HEK293 (cell line): ENCODE measurements at regions not wholly inside any gene's neighbourhood (a gene's known extent, or its start where the extent isn't known, plus 50 kb on each side); places are given as distances from the start of the nearest gene placed in this dataset.

ENCODE experiments used
- CTCF ChIA-PET: fragments of 350-600 bp; formaldehyde crosslinking; extraction: SDS; loops from one replicate; lab custom pipeline; 2021; ENCODE audit warnings: antibody characterized with exemption; lab: Yijun Ruan, JAX
- POLR2A ChIA-PET: fragments of 300-600 bp; formaldehyde crosslinking; extraction: SDS; loops from one replicate; lab custom pipeline; 2020; ENCODE audit warnings: antibody characterized with exemption, inconsistent platforms; lab: Yijun Ruan, JAX
- H3K27ac ChIP-seq: fragments of 200-500 bp; sonication (Bioruptor generic); 2 replicates; pipeline ENCODE4 v1.5.1; 2014; ENCODE audit warnings: low read depth, low read length, control low read depth, inconsistent platforms; ENCODE audit errors: extremely low read depth
- H3K36me3 ChIP-seq, 2 experiments: fragments of 200-500 bp in 1 of 2; sonication (Bioruptor generic) in 1 of 2; 1 replicate in 1 of 2; 2 replicates in 1 of 2; pipeline ENCODE4 v1.5.1; 2014 to 2017; ENCODE audit warnings: inconsistent platforms in 2 of 2, low read length in 2 of 2; ENCODE audit not compliant: control insufficient read depth in 2 of 2, insufficient read depth in 1 of 2
- H3K4me1 ChIP-seq: fragments of 200-500 bp; sonication (Bioruptor generic); 2 replicates; pipeline ENCODE4 v1.5.1; 2014; ENCODE audit warnings: mild to moderate bottlenecking, low read length, inconsistent platforms; ENCODE audit not compliant: control insufficient read depth, insufficient read depth
- H3K4me3 ChIP-seq: 2 replicates; pipeline ENCODE4 v1.5.1; 2011; ENCODE audit warnings: low read depth, mild to moderate bottlenecking, control low read depth, low read length, moderate library complexity
- H3K9me3 ChIP-seq: fragments of 200-500 bp; sonication (Bioruptor generic); 2 replicates; pipeline ENCODE4 v1.5.1; 2014; ENCODE audit warnings: low read depth, low read length, inconsistent platforms; ENCODE audit not compliant: control insufficient read depth, insufficient read depth
- GLI2 ChIP-seq: fragments of 450-650 bp; formaldehyde crosslinking; IDR thresholded peaks from 2 replicates; pipeline ENCODE4; 2017; ENCODE audit warnings: missing biosample characterization, missing genetic modification characterization, low read depth, borderline replicate concordance
- HOXA7 ChIP-seq: sonication (generic); formaldehyde crosslinking; IDR thresholded peaks from 2 replicates; pipeline ENCODE4 v1.8.1; 2022; ENCODE audit warnings: missing genetic modification reagents, borderline replicate concordance
- MEIS1 ChIP-seq: sonication (generic); formaldehyde crosslinking; IDR thresholded peaks from 2 replicates; pipeline ENCODE4 v1.8.1; 2022; ENCODE audit warnings: missing genetic modification reagents, mild to moderate bottlenecking, borderline replicate concordance
- OVOL3 ChIP-seq: fragments of 450-650 bp; formaldehyde crosslinking; IDR thresholded peaks from 2 replicates; pipeline ENCODE4 v1.5.1; 2016; ENCODE audit warnings: missing biosample characterization, missing genetic modification characterization
- TCF7L2 ChIP-seq: IDR thresholded peaks from 2 replicates; pipeline ENCODE4 v1.6.1; 2011; ENCODE audit warnings: low read depth, mild to moderate bottlenecking, inconsistent platforms, low read length, moderate library complexity, borderline replicate concordance
- WT1 ChIP-seq: fragments of 450-650 bp; formaldehyde crosslinking; IDR thresholded peaks from 2 replicates; pipeline ENCODE4 v1.5.1; 2016; ENCODE audit warnings: missing biosample characterization, missing genetic modification characterization
- YY2 ChIP-seq: fragments of 450-650 bp; formaldehyde crosslinking; IDR thresholded peaks from 2 replicates; pipeline ENCODE4 v1.5.1; 2016; ENCODE audit warnings: missing biosample characterization, missing genetic modification characterization
- ZBTB21 ChIP-seq: fragments of 450-650 bp; formaldehyde crosslinking; IDR thresholded peaks from 2 replicates; pipeline ENCODE4 v1.5.1; 2017; ENCODE audit warnings: missing biosample characterization, missing genetic modification characterization
- ZNF175 ChIP-seq: fragments of 450-650 bp; formaldehyde crosslinking; IDR thresholded peaks from 2 replicates; pipeline ENCODE4 v1.5.1; 2016; ENCODE audit warnings: missing biosample characterization, missing genetic modification characterization
- ZNF2 ChIP-seq: fragments of 450-650 bp; formaldehyde crosslinking; IDR thresholded peaks from 2 replicates; pipeline ENCODE4 v1.5.1; 2016; ENCODE audit warnings: missing biosample characterization, missing genetic modification characterization
- ZNF202 ChIP-seq: fragments of 450-650 bp; formaldehyde crosslinking; IDR thresholded peaks from 2 replicates; pipeline ENCODE4 v1.5.1; 2016; ENCODE audit warnings: missing biosample characterization, missing genetic modification characterization, borderline replicate concordance
- ZNF239 ChIP-seq: fragments of 450-650 bp; formaldehyde crosslinking; IDR thresholded peaks from 2 replicates; pipeline ENCODE4 v1.5.1; 2016; ENCODE audit warnings: missing biosample characterization, missing genetic modification characterization
- ZNF274 ChIP-seq, 2 experiments: fragments of 200-500 bp in 1 of 2; fragments of 450-650 bp in 1 of 2; sonication (Bioruptor generic) in 1 of 2; formaldehyde crosslinking in 1 of 2; IDR thresholded peaks; 2 replicates each; pipeline versions ENCODE4 v1.5.1 to v1.6.1; 2014 to 2016; ENCODE audit warnings: borderline replicate concordance in 1 of 2, inconsistent platforms in 1 of 2, low read length in 1 of 2, missing biosample characterization in 1 of 2, missing genetic modification characterization in 1 of 2
- ZNF292 ChIP-seq: fragments of 450-650 bp; formaldehyde crosslinking; IDR thresholded peaks from 2 replicates; pipeline ENCODE4 v1.5.1; 2016; ENCODE audit warnings: low read depth, missing biosample characterization, missing genetic modification characterization, borderline replicate concordance
- ZNF302 ChIP-seq: fragments of 450-650 bp; formaldehyde crosslinking; IDR thresholded peaks from 2 replicates; pipeline ENCODE4 v1.5.1; 2016; ENCODE audit warnings: missing biosample characterization, missing genetic modification characterization, low read depth
- ZNF366 ChIP-seq: fragments of 450-650 bp; formaldehyde crosslinking; conservative IDR thresholded peaks from 2 replicates; pipeline ENCODE4 v1.5.1; 2016; ENCODE audit warnings: missing biosample characterization, missing genetic modification characterization
- ZNF37A ChIP-seq: fragments of 450-650 bp; IDR thresholded peaks from 2 replicates; pipeline ENCODE4 v1.5.1; 2018; ENCODE audit warnings: missing biosample characterization, missing genetic modification characterization
- ZNF394 ChIP-seq: fragments of 450-650 bp; formaldehyde crosslinking; IDR thresholded peaks from 2 replicates; pipeline ENCODE4 v1.5.1; 2016; ENCODE audit warnings: missing biosample characterization, missing genetic modification characterization, mild to moderate bottlenecking, moderate library complexity, borderline replicate concordance
- ZNF433 ChIP-seq: fragments of 450-650 bp; formaldehyde crosslinking; IDR thresholded peaks from 2 replicates; pipeline ENCODE4 v1.5.1; 2016; ENCODE audit warnings: missing biosample characterization, missing genetic modification characterization, low read depth
- ZNF48 ChIP-seq: fragments of 450-650 bp; formaldehyde crosslinking; IDR thresholded peaks from 2 replicates; pipeline ENCODE4 v1.5.1; 2016; ENCODE audit warnings: missing biosample characterization, missing genetic modification characterization
- ZNF571 ChIP-seq: fragments of 450-650 bp; formaldehyde crosslinking; IDR thresholded peaks from 2 replicates; pipeline ENCODE4 v1.5.0; 2017; ENCODE audit warnings: missing biosample characterization, missing genetic modification characterization
- ZNF670 ChIP-seq: fragments of 450-650 bp; formaldehyde crosslinking; IDR thresholded peaks from 2 replicates; pipeline ENCODE4 v1.5.1; 2016; ENCODE audit warnings: missing biosample characterization, missing genetic modification characterization, low read depth
- ZNF701 ChIP-seq: fragments of 450-650 bp; formaldehyde crosslinking; IDR thresholded peaks from 2 replicates; pipeline ENCODE4 v1.5.1; 2016; ENCODE audit warnings: missing biosample characterization, missing genetic modification characterization
- ZNF792 ChIP-seq: fragments of 450-650 bp; formaldehyde crosslinking; IDR thresholded peaks from 2 replicates; pipeline ENCODE4 v1.5.1; 2016; ENCODE audit warnings: missing biosample characterization, missing genetic modification characterization
- ZNF843 ChIP-seq: fragments of 450-650 bp; formaldehyde crosslinking; IDR thresholded peaks from 2 replicates; pipeline ENCODE4 v1.5.1; 2016; ENCODE audit warnings: missing biosample characterization, missing genetic modification characterization
- TF ChIP-seq, protein P1 (sequence below): fragments of 450-650 bp; formaldehyde crosslinking; IDR thresholded peaks from 2 replicates; pipeline ENCODE4 v1.5.1; 2017; ENCODE audit warnings: missing biosample characterization, missing genetic modification characterization
- TF ChIP-seq, protein P2 (sequence below): fragments of 450-650 bp; formaldehyde crosslinking; IDR thresholded peaks from 2 replicates; pipeline ENCODE4 v1.5.1; 2016; ENCODE audit warnings: missing biosample characterization, missing genetic modification characterization
- TF ChIP-seq, protein P3 (sequence below): fragments of 450-650 bp; formaldehyde crosslinking; IDR thresholded peaks from 2 replicates; pipeline ENCODE4 v1.5.1; 2016; ENCODE audit warnings: missing biosample characterization, missing genetic modification characterization, low read depth
- TF ChIP-seq, protein P4 (sequence below): fragments of 450-650 bp; formaldehyde crosslinking; IDR thresholded peaks from 2 replicates; pipeline ENCODE4 v1.5.1; 2016; ENCODE audit warnings: missing biosample characterization, missing genetic modification characterization

DNA sequence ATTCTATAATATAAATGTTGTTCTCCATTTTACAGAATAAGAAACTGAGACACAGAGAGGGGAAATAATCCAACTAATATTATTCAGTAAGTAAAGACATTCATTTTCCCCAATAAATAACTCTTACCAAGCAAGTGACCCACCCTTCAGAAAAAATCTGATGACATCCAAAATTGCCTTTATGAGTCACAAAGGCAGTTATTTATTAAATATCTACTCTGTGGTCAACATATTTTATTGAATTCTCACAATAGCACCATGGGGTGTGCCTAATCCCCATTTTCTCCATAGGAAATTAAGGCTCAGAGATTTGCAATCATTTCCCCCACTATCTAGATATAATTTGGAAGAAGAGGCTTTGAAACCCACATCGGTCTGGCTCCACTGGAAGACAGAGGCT is 161.5 kb upstream of the ISX start (continued):
- TF ChIP-seq, protein P1, sequence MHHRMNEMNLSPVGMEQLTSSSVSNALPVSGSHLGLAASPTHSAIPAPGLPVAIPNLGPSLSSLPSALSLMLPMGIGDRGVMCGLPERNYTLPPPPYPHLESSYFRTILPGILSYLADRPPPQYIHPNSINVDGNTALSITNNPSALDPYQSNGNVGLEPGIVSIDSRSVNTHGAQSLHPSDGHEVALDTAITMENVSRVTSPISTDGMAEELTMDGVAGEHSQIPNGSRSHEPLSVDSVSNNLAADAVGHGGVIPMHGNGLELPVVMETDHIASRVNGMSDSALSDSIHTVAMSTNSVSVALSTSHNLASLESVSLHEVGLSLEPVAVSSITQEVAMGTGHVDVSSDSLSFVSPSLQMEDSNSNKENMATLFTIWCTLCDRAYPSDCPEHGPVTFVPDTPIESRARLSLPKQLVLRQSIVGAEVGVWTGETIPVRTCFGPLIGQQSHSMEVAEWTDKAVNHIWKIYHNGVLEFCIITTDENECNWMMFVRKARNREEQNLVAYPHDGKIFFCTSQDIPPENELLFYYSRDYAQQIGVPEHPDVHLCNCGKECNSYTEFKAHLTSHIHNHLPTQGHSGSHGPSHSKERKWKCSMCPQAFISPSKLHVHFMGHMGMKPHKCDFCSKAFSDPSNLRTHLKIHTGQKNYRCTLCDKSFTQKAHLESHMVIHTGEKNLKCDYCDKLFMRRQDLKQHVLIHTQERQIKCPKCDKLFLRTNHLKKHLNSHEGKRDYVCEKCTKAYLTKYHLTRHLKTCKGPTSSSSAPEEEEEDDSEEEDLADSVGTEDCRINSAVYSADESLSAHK (tag by site-specific recombination), result no peak
- TF ChIP-seq ZNF239 (tag by site-specific recombination) (no peak), ZNF302 (tag by site-specific recombination) (no peak), HOXA7 (no peak), ZNF792 (tag by site-specific recombination) (no peak), GLI2 (tag by site-specific recombination) (no peak), ZNF48 (no peak), ZNF175 (tag by site-specific recombination) (no peak)
- TF ChIP-seq, protein P2, sequence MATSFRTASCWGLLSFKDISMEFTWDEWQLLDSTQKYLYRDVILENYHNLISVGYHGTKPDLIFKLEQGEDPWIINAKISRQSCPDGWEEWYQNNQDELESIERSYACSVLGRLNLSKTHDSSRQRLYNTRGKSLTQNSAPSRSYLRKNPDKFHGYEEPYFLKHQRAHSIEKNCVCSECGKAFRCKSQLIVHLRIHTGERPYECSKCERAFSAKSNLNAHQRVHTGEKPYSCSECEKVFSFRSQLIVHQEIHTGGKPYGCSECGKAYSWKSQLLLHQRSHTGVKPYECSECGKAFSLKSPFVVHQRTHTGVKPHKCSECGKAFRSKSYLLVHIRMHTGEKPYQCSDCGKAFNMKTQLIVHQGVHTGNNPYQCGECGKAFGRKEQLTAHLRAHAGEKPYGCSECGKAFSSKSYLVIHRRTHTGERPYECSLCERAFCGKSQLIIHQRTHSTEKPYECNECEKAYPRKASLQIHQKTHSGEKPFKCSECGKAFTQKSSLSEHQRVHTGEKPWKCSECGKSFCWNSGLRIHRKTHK (tag by site-specific recombination), result no peak

DNA sequence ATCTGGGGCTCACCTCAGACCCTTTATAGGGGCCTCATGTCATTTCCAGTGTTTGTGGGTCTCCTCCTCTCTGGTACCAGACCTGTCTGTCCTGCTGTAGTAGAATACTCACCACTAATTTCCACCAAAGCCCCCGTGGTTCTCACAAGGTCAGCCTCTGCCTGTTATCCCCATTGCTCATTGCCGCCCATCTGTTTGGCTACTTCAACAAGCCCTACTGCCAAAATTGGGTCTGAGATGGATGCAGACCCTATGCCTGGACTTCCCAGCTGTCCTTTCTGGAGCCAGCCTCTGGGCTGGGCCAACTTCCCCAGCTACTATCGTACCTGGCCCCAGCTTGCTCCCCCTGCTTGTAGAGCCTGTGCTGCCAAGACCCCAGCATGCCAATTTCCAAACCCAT is 152.1 kb upstream of the ISX start:
- H3K4me3 ChIP-seq, result no peak overlapping the region
- POLR2A ChIA-PET, result no interaction called here
- CTCF ChIA-PET, result interaction anchor here (1.0 kb wide), 1 partner anchor 10 kb away, joined by 4 read pairs; no protein-coding TSS in a partner anchor
- H3K27ac ChIP-seq, result no peak overlapping the region
- no peaks in the 10 kb centered on the region for H3K4me1 ChIP-seq
- no peaks in the 10 kb centered on the region for H3K9me3 ChIP-seq
- TF ChIP-seq ZBTB21 (no peak), ZNF202 (tag by site-specific recombination) (no peak), ZNF37A (tag by site-specific recombination) (no peak), ZNF701 (tag by site-specific recombination) (no peak), MEIS1 (CRISPR knock-in tag) (no peak), ZNF571 (tag by site-specific recombination) (no peak), ZNF2 (tag by site-specific recombination) (no peak), ZNF843 (tag by site-specific recombination) (no peak), ZNF366 (no peak), ZNF433 (tag by site-specific recombination) (no peak), TCF7L2 (no peak), ZNF274 (IDR thresholded peaks at IDR 0.05; ENCODE audit: low read length) (no peak), ZNF274 (tag by site-specific recombination; IDR thresholded peaks at IDR 0.05; ENCODE audit: borderline replicate concordance) (no peak), ZNF394 (tag by site-specific recombination) (no peak), ZNF292 (tag by site-specific recombination) (no peak), OVOL3 (no peak), WT1 (tag by site-specific recombination) (no peak), ZNF670 (tag by site-specific recombination) (no peak), YY2 (no peak)
- TF ChIP-seq, protein P3, sequence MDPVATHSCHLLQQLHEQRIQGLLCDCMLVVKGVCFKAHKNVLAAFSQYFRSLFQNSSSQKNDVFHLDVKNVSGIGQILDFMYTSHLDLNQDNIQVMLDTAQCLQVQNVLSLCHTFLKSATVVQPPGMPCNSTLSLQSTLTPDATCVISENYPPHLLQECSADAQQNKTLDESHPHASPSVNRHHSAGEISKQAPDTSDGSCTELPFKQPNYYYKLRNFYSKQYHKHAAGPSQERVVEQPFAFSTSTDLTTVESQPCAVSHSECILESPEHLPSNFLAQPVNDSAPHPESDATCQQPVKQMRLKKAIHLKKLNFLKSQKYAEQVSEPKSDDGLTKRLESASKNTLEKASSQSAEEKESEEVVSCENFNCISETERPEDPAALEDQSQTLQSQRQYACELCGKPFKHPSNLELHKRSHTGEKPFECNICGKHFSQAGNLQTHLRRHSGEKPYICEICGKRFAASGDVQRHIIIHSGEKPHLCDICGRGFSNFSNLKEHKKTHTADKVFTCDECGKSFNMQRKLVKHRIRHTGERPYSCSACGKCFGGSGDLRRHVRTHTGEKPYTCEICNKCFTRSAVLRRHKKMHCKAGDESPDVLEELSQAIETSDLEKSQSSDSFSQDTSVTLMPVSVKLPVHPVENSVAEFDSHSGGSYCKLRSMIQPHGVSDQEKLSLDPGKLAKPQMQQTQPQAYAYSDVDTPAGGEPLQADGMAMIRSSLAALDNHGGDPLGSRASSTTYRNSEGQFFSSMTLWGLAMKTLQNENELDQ, result no peak
- TF ChIP-seq, protein P4, sequence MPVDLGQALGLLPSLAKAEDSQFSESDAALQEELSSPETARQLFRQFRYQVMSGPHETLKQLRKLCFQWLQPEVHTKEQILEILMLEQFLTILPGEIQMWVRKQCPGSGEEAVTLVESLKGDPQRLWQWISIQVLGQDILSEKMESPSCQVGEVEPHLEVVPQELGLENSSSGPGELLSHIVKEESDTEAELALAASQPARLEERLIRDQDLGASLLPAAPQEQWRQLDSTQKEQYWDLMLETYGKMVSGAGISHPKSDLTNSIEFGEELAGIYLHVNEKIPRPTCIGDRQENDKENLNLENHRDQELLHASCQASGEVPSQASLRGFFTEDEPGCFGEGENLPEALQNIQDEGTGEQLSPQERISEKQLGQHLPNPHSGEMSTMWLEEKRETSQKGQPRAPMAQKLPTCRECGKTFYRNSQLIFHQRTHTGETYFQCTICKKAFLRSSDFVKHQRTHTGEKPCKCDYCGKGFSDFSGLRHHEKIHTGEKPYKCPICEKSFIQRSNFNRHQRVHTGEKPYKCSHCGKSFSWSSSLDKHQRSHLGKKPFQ (tag by site-specific recombination), result no peak
- no peaks in the 10 kb centered on the region for H3K36me3 ChIP-seq
